Endothelial cell of umbilical vein (primary cell): ENCODE measurements at regions not wholly inside any gene's neighbourhood (a gene's known extent, or its start where the extent isn't known, plus 50 kb on each side); places are given as distances from the start of the nearest gene placed in this dataset.

Experiments used
- BruUV-seq: library from RNA; stranded (reverse); fragments of 400-500 nt; replicated peaks from 2 replicates; lab custom pipeline; 2021; lab: Mats Ljungman, UMichigan
- CTCF ChIA-PET: fragments of 300-600, 350-600 bp; sonication (Branson Sonifier 250); formaldehyde crosslinking; loops from one replicate; lab custom pipeline; 2021; ENCODE audit warnings: antibody characterized with exemption, inconsistent platforms; lab: Charles Lee
- POLR2A ChIA-PET: fragments of 300-600, 350-600 bp; sonication (Branson Sonifier 250); formaldehyde crosslinking; loops from one replicate; lab custom pipeline; 2021; ENCODE audit warnings: antibody characterized with exemption, inconsistent platforms; lab: Charles Lee
- DNase-seq: peaks from one replicate; pipeline ENCODE4 v3.0.0-alpha.2; 2011; ENCODE audit warnings: low read depth, low spot score
- FAIRE-seq: peaks from 2 replicates; lab custom pipeline; 2011; peaks lifted over from hg19 to GRCh38; lab: Jason Lieb, UNC
- H2AFZ ChIP-seq: 2 replicates; pipeline ENCODE4 v1.6.0; 2012; ENCODE audit warnings: low read depth, low read length, control low read depth, inconsistent platforms
- H3K27ac ChIP-seq: 2 replicates; pipeline ENCODE4 v1.5.1; 2011; ENCODE audit warnings: low read depth, mild to moderate bottlenecking, control low read depth, low read length, moderate library complexity; ENCODE audit not compliant: insufficient read depth
- H3K27me3 ChIP-seq, 2 experiments: 2 replicates each; pipeline versions ENCODE4 v1.6.0 to v1.6.1; 2011; ENCODE audit warnings: low read length in 2 of 2, mixed read lengths in 1 of 2; ENCODE audit not compliant: control insufficient read depth in 2 of 2, insufficient read depth in 2 of 2
- H3K36me3 ChIP-seq, 2 experiments: 2 replicates in 1 of 2; 3 replicates in 1 of 2; pipeline ENCODE4 v1.5.1; 2011; ENCODE audit warnings: low read length in 2 of 2, mild to moderate bottlenecking in 1 of 2, moderate library complexity in 1 of 2; ENCODE audit not compliant: control insufficient read depth in 2 of 2, insufficient read depth in 2 of 2; ENCODE audit errors: extremely low read depth in 1 of 2
- H3K4me1 ChIP-seq: 3 replicates; pipeline ENCODE4 v1.5.1; 2011; ENCODE audit warnings: mild to moderate bottlenecking, low read length; ENCODE audit not compliant: control insufficient read depth, insufficient read depth; ENCODE audit errors: extremely low read depth
- H3K4me2 ChIP-seq: 2 replicates; pipeline ENCODE4 v1.6.1; 2011; ENCODE audit warnings: low read length, control low read depth, mixed read lengths; ENCODE audit not compliant: insufficient read depth
- H3K4me3 ChIP-seq, 3 experiments: fragments of 200-600 bp in 1 of 3; sonication (generic), shearing (Covaris generic) in 1 of 3; replicated peaks in 1 of 3; 2 replicates each; pipeline ENCODE4 v1.5.1; 2011 to 2016; ENCODE audit warnings: control low read depth in 3 of 3, low read length in 3 of 3, mild to moderate bottlenecking in 2 of 3, inconsistent platforms in 1 of 3, low read depth in 1 of 3, moderate library complexity in 1 of 3; ENCODE audit not compliant: insufficient read depth in 1 of 3
- H3K79me2 ChIP-seq: 2 replicates; pipeline ENCODE4 v1.6.0; 2012; ENCODE audit warnings: low read length, inconsistent platforms; ENCODE audit not compliant: control insufficient read depth, insufficient read depth
- H3K9ac ChIP-seq: replicated peaks from 2 replicates; pipeline ENCODE3; 2011; ENCODE audit warnings: low read length, control low read depth; ENCODE audit not compliant: insufficient read depth; ENCODE audit errors: extremely low read depth
- H3K9me1 ChIP-seq: replicated peaks from 3 replicates; pipeline ENCODE4 v1.6.0; 2011; ENCODE audit warnings: mild to moderate bottlenecking, low read length; ENCODE audit not compliant: control insufficient read depth, insufficient read depth; ENCODE audit errors: extremely low read depth
- H3K9me3 ChIP-seq: replicated peaks from 2 replicates; pipeline ENCODE4 v1.5.1; 2012; ENCODE audit warnings: low read length, inconsistent platforms; ENCODE audit not compliant: control insufficient read depth, insufficient read depth
- H4K20me1 ChIP-seq: replicated peaks from 2 replicates; pipeline ENCODE3; 2011; ENCODE audit warnings: mild to moderate bottlenecking, low read length; ENCODE audit not compliant: control insufficient read depth, insufficient read depth; ENCODE audit errors: extremely low read depth
- CTCF ChIP-seq, 2 donors: IDR thresholded peaks; 1 replicate in 1 of 2; 2 replicates in 1 of 2; pipeline ENCODE4 v1.5.1; 2011; ENCODE audit warnings: low read length in 2 of 2, mild to moderate bottlenecking in 2 of 2, moderate library complexity in 2 of 2, control low read depth in 1 of 2, inconsistent platforms in 1 of 2, low read depth in 1 of 2; ENCODE audit not compliant: insufficient read depth in 1 of 2; ENCODE audit errors: extremely low read depth in 1 of 2
- EZH2 ChIP-seq: IDR thresholded peaks from 2 replicates; pipeline ENCODE4 v1.6.1; 2012; ENCODE audit warnings: borderline replicate concordance, low read depth, mild to moderate bottlenecking, moderate library complexity, low read length, inconsistent platforms; ENCODE audit not compliant: severe bottlenecking
- FOS ChIP-seq: IDR thresholded peaks from 2 replicates; pipeline ENCODE4 v1.6.1; 2011; ENCODE audit warnings: mild to moderate bottlenecking, low read length, moderate library complexity, borderline replicate concordance; ENCODE audit not compliant: insufficient read depth
- GATA2 ChIP-seq: IDR thresholded peaks from 2 replicates; pipeline ENCODE4 v1.7.0; 2011; ENCODE audit warnings: low read depth, mild to moderate bottlenecking, moderate library complexity, mixed read lengths, low read length; ENCODE audit not compliant: insufficient read length, insufficient read depth
- JUN ChIP-seq: IDR thresholded peaks from 2 replicates; pipeline ENCODE4 v1.6.1; 2011; ENCODE audit warnings: borderline replicate concordance, low read depth; ENCODE audit not compliant: insufficient read length, insufficient read depth
- MAX ChIP-seq: IDR thresholded peaks from 2 replicates; pipeline ENCODE4 v1.6.1; 2011; ENCODE audit not compliant: insufficient read depth, insufficient read length
- MYC ChIP-seq: IDR thresholded peaks from one replicate; pipeline ENCODE4 v1.6.1; 2011; ENCODE audit warnings: mild to moderate bottlenecking, low read depth, low read length
- POLR2A ChIP-seq: IDR thresholded peaks from 2 replicates; pipeline ENCODE4 v1.6.1; 2012; ENCODE audit warnings: low read depth, mild to moderate bottlenecking, control low read depth, low read length
- POLR2AphosphoS5 ChIP-seq: IDR thresholded peaks from 2 replicates; pipeline ENCODE4 v1.6.1; 2012; ENCODE audit warnings: low read depth, mild to moderate bottlenecking, control low read depth, low read length, moderate library complexity; ENCODE audit not compliant: insufficient read depth
- dilution Hi-C: fragments of 300-500 bp; cut with MboI; formaldehyde crosslinking; loops from one replicate; pipeline ENCODE4 v1.15.0; 2019; ENCODE audit warnings: low sequenced_read_pairs; ENCODE audit not compliant: extremely low pct_ligation_motif_present
- intact Hi-C: fragments of 100-400 bp; cut with micrococcal nuclease; formaldehyde crosslinking; loops from one replicate; pipeline ENCODE4 v1.10.0; 2022

- H3K4me1 ChIP-seq = no peaks in the 10 kb centered on the region
- ChIA-PET POLR2A (no interaction called here), CTCF (no interaction called here)
- H3K9me1 ChIP-seq = no peaks in the 10 kb centered on the region
- no peaks in the 10 kb centered on the region for H3K79me2 ChIP-seq
- H4K20me1 ChIP-seq = no peaks in the 10 kb centered on the region
- H3K36me3 ChIP-seq = no peaks in the 10 kb centered on the region
- intact Hi-C loops = no loop called here
- no peaks in the 10 kb centered on the region for H3K27me3 ChIP-seq
- no peak overlapping the region for H2AFZ ChIP-seq
- no peak for TF ChIP-seq POLR2AphosphoS5
- no peak for TF ChIP-seq JUN
- TF ChIP-seq POLR2A = no peak
- no peak for TF ChIP-seq MYC
- TF ChIP-seq EZH2 = no peak
- no peak for TF ChIP-seq CTCF (IDR thresholded peaks at IDR 0.05; ENCODE audit: extremely low read depth in 1 of 2, insufficient read depth in 1 of 2, low read depth in 1 of 2, low read length in 2 of 2)
- no peak overlapping the region for H3K4me3 ChIP-seq
- H3K9ac ChIP-seq = no peak overlapping the region
- H3K27ac ChIP-seq = no peak overlapping the region
- BruUV-seq = no TSS peak
- dilution Hi-C loops = no loop called here
- H3K9me3 ChIP-seq = no peaks in the 10 kb centered on the region
- no peak for DNase-seq
- FAIRE-seq = no peak
- no peak overlapping the region for H3K4me2 ChIP-seq
Observed at GRCh38 chr7:109073543-109073942, 503.9 kb downstream of the DNAJB9 start.

GRCh38 chr7:109076396-109076972 lies 506.8 kb downstream of the DNAJB9 start:
- Histone ChIP-seq H3K4me3 (no peak overlapping the region), H3K4me1 (no peaks in the 10 kb centered on the region), H3K79me2 (no peaks in the 10 kb centered on the region), H3K9me1 (no peaks in the 10 kb centered on the region), H3K27me3 (no peaks in the 10 kb centered on the region), H2AFZ (no peak overlapping the region), H3K36me3 (no peaks in the 10 kb centered on the region), H4K20me1 (no peaks in the 10 kb centered on the region), H3K4me2 (no peak overlapping the region), H3K27ac (no peak overlapping the region), H3K9ac (no peak overlapping the region), H3K9me3 (no peaks in the 10 kb centered on the region)
- ChIA-PET POLR2A (no interaction called here), CTCF (interaction anchor here (1.0 kb wide), 1 partner anchor 22 kb away, joined by 3 read pairs; no protein-coding TSS in a partner anchor)
- dilution Hi-C loops = no loop called here
- TF ChIP-seq POLR2A (no peak), MYC (no peak), GATA2 (no peak), CTCF (IDR thresholded peaks at IDR 0.05; ENCODE audit: extremely low read depth in 1 of 2, insufficient read depth in 1 of 2, low read depth in 1 of 2, low read length in 2 of 2) (no peak), EZH2 (no peak), JUN (no peak), POLR2AphosphoS5 (no peak), MAX (no peak), FOS (no peak)
- BruUV-seq = no TSS peak
- intact Hi-C loops = no loop called here
- DNase-seq (no peak), FAIRE-seq (no peak)
